MG63 (cell line): ENCODE measurements at regions not wholly inside any gene's neighbourhood (a gene's known extent, or its start where the extent isn't known, plus 50 kb on each side); places are given as distances from the start of the nearest gene placed in this dataset.

Experiments used
- DNase-seq: peaks from one replicate; pipeline ENCODE4 v3.0.0-alpha.2; 2020
- H3K27me3 ChIP-seq: fragments of 250-450 bp; sonication (Bioruptor Pico); 2 replicates; pipeline ENCODE4 v1.5.1; 2020; ENCODE audit warnings: mild to moderate bottlenecking, moderate library complexity
- H3K36me3 ChIP-seq: fragments of 250-450 bp; sonication (Bioruptor Pico); 2 replicates; pipeline ENCODE4 v1.5.1; 2020; ENCODE audit warnings: mild to moderate bottlenecking, moderate library complexity
- H3K4me3 ChIP-seq: fragments of 250-450 bp; sonication (Bioruptor Pico); 2 replicates; pipeline ENCODE4 v1.5.1; 2020; ENCODE audit warnings: mild to moderate bottlenecking, moderate library complexity
- H3K9me3 ChIP-seq: fragments of 250-450 bp; sonication (Bioruptor Pico); 2 replicates; pipeline ENCODE4 v1.5.1; 2020; ENCODE audit warnings: mild to moderate bottlenecking, moderate library complexity

DNA sequence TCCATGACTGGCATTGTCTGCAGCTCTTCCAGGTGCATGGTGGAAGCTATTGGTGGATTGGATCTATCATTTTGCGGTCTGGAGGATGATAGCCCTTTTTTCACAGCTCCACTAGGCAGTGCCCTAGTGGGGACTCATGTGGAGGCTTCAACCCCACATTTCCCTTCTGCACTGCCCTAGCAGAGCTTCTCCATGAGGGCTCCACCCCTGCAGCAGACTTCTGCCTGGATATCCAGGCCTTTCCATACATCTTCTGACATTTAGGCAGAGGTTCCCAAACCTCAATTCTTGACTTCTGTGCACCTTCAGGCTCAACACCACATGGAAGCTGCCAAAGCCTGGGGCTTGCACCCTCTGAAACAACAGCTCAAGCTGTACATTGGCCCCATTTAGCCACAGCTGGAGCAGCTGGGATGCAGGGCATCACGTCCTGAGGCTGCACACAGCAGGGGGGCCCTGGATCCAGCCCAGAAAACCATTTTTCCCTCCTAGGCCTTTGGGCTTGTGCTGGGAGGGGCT lies 800.2 kb upstream of the MIR17HG start:
- H3K36me3 ChIP-seq, result no peaks in the 10 kb centered on the region
- peak; percentile 1 for DNase-seq

DNA sequence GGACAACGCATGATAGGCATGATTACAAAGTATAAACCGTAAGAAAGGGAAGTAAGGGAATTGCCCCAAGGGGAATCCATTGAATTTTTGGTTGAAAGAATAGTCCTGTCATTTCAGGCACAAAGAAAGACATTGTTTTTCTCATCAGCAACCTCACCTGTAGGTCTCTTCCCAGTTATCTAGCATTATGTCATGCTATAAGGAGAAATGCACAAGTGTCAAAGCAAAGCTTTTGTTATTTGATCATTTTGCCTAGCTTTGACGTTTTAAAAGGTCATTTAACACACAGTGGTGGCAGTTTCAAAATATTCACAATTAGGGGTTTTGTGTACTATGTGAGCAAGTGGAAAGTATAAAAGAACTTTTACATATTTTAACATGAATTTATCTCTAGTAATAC lies 796.2 kb upstream of the MIR17HG start:
- Histone ChIP-seq H3K27me3 (no peaks in the 10 kb centered on the region), H3K4me3 (no peak overlapping the region), H3K9me3 (peaks cover 3% of the 10 kb centered on the region), H3K36me3 (no peaks in the 10 kb centered on the region)
- no peak for DNase-seq

More for the DNA sequence above, 800.2 kb upstream of the MIR17HG start:
- Histone ChIP-seq H3K9me3 (peaks cover 3% of the 10 kb centered on the region), H3K4me3 (no peak overlapping the region), H3K27me3 (no peaks in the 10 kb centered on the region)

GRCh38 chr13:90552702-90553101 lies 794.8 kb upstream of the MIR17HG start:
- Histone ChIP-seq H3K9me3 (no peaks in the 10 kb centered on the region), H3K4me3 (peak overlapping the region; percentile 35), H3K36me3 (no peaks in the 10 kb centered on the region), H3K27me3 (no peaks in the 10 kb centered on the region)
- DNase-seq, result no peak

GRCh38 chr13:90553159-90553558 lies 794.3 kb upstream of the MIR17HG start:
- no peaks in the 10 kb centered on the region for H3K27me3 ChIP-seq
- no peaks in the 10 kb centered on the region for H3K36me3 ChIP-seq
- H3K9me3 ChIP-seq, result no peaks in the 10 kb centered on the region
- H3K4me3 ChIP-seq, result peak overlapping the region; percentile 35
- no peak for DNase-seq

GRCh38 chr13:90557626-90558025 lies 789.9 kb upstream of the MIR17HG start:
- no peak for DNase-seq
- H3K4me3 ChIP-seq, result no peak overlapping the region
- no peaks in the 10 kb centered on the region for H3K36me3 ChIP-seq
- H3K27me3 ChIP-seq, result no peaks in the 10 kb centered on the region
- H3K9me3 ChIP-seq, result no peaks in the 10 kb centered on the region

- Histone ChIP-seq H3K27me3 (no peaks in the 10 kb centered on the region), H3K36me3 (no peaks in the 10 kb centered on the region), H3K9me3 (no peaks in the 10 kb centered on the region), H3K4me3 (no peak overlapping the region)
- DNase-seq, result no peak
Measured at GRCh38 chr13:90562443-90562842, 785.0 kb upstream of the MIR17HG start.

DNA sequence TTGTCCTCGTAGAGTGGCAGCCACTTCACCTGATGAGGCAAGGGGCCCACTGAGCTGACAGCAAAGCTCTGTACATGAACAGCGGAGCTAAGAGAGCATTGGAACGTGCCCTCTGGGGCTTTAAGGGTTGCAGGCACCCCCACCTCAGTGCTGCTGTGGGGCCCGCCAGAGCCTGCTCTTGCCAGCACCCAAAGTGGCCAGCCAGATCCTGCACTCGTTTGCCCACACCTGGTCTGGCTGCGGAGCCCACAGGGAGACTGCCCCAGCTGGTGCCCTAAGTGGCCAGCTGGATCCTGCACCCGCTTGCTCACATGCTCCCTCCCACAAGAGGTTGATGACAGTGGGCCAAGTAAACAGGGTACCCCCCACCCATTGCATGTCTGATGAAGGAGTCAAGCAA lies 783.4 kb upstream of the MIR17HG start:
- H3K4me3 ChIP-seq, result no peak overlapping the region
- H3K36me3 ChIP-seq, result no peaks in the 10 kb centered on the region
- no peaks in the 10 kb centered on the region for H3K27me3 ChIP-seq
- H3K9me3 ChIP-seq, result no peaks in the 10 kb centered on the region
- DNase-seq, result no peak

DNA sequence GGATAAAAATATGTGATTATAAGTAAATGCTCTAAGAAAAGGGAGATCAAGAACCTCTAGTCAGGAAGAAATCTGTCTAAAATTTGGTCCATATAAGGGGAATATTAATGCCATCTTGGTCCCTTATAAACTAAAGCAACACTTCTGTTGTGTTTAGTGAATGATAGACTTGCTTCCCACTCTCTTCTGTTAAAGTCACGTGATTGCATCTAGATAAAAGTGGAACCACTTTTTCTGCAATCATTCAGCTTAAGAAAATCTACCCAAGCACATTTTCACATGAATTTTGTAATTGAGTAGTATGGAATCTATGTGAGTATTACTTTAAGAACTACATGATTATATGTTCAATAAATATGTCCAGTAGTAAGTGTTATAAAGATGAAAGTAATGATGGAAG lies 782.9 kb upstream of the MIR17HG start:
- Histone ChIP-seq H3K9me3 (no peaks in the 10 kb centered on the region), H3K27me3 (no peaks in the 10 kb centered on the region), H3K4me3 (no peak overlapping the region), H3K36me3 (no peaks in the 10 kb centered on the region)
- no peak for DNase-seq

- Histone ChIP-seq H3K9me3 (no peaks in the 10 kb centered on the region), H3K4me3 (no peak overlapping the region)
Measured at GRCh38 chr13:90565985-90566713, 781.3 kb upstream of the MIR17HG start.

GRCh38 chr13:90568165-90568564 lies 779.3 kb upstream of the MIR17HG start:
- Histone ChIP-seq H3K36me3 (no peaks in the 10 kb centered on the region), H3K27me3 (no peaks in the 10 kb centered on the region), H3K4me3 (no peak overlapping the region), H3K9me3 (no peaks in the 10 kb centered on the region)
- DNase-seq, result no peak

More at GRCh38 chr13:90565985-90566713, 781.3 kb upstream of the MIR17HG start:
- H3K27me3 ChIP-seq, result no peaks in the 10 kb centered on the region
- no peaks in the 10 kb centered on the region for H3K36me3 ChIP-seq
- no peak for DNase-seq

DNA sequence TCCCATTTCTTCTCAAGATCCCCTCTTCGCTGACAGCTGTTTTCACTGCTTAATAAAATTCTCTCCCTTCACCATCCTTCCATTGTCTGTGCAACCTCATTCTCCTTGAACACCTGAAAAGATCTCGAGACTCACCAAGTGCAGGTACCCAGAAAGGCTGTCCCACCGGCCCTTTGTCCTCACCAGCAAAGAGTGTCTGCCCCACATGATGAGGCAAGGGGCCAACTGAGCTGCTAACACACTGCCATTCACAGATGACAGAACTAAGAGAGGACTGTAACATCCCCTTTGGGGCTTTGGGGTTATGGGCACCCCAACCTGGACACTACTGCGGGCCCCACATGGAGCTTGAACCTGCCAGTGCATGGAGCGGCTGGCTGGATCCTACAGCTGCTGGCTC lies 771.4 kb upstream of the MIR17HG start:
- no peaks in the 10 kb centered on the region for H3K36me3 ChIP-seq
- no peak overlapping the region for H3K4me3 ChIP-seq
- H3K27me3 ChIP-seq, result no peaks in the 10 kb centered on the region
- no peak for DNase-seq
- H3K9me3 ChIP-seq, result no peaks in the 10 kb centered on the region

- Histone ChIP-seq H3K36me3 (no peaks in the 10 kb centered on the region), H3K9me3 (no peaks in the 10 kb centered on the region), H3K4me3 (no peak overlapping the region), H3K27me3 (no peaks in the 10 kb centered on the region)
- DNase-seq, result no peak
Measured at GRCh38 chr13:90577726-90578125, 769.8 kb upstream of the MIR17HG start.

- Histone ChIP-seq H3K4me3 (no peak overlapping the region), H3K9me3 (no peaks in the 10 kb centered on the region), H3K27me3 (no peaks in the 10 kb centered on the region), H3K36me3 (no peaks in the 10 kb centered on the region)
- DNase-seq, result no peak
Measured at GRCh38 chr13:90585392-90585791, 762.1 kb upstream of the MIR17HG start.

GRCh38 chr13:90591260-90591926 lies 756.1 kb upstream of the MIR17HG start:
- no peaks in the 10 kb centered on the region for H3K27me3 ChIP-seq
- DNase-seq, result no peak

DNA sequence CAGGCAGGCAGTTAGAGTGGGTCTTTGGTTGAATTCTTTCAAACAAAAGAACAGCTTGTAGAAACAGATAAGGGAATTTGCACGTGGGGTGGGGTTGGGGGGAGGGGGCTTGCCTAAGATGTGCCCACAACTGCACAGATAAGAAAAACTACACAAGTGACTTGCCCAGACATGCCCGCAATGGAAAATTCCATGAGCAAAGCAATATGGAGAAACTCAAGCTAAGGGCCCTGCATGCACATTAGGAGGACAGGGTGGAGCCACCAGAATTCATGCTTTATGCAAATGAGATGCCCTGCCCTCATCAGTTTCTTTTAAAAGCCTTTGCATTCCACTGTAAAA lies 755.6 kb upstream of the MIR17HG start:
- Histone ChIP-seq H3K27me3 (no peaks in the 10 kb centered on the region), H3K4me3 (no peak overlapping the region), H3K9me3 (no peaks in the 10 kb centered on the region), H3K36me3 (no peaks in the 10 kb centered on the region)
- no peak for DNase-seq

More at GRCh38 chr13:90591260-90591926, 756.1 kb upstream of the MIR17HG start:
- H3K36me3 ChIP-seq, result no peaks in the 10 kb centered on the region
- no peaks in the 10 kb centered on the region for H3K9me3 ChIP-seq
- H3K4me3 ChIP-seq, result no peak overlapping the region

DNA sequence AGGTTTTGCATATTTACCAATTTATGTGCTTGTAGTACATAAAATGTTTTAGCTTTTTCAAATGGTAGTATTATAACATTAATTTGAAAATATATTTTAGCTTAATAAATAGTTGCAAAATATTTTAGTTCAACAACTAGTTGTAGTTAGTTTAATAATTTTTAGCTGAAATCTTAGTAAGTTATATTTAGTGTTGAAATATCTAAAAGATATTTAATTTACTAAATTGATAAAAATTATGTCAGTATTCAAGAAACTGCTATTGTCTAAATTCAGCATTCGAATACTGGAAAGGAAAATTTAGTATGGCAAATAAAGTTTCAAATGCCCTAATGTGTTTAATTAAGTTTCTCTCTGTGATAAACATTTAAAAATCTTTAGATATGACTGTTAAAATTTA lies 754.5 kb upstream of the MIR17HG start:
- DNase-seq, result no peak
- Histone ChIP-seq H3K36me3 (no peaks in the 10 kb centered on the region), H3K9me3 (no peaks in the 10 kb centered on the region), H3K27me3 (no peaks in the 10 kb centered on the region), H3K4me3 (no peak overlapping the region)

GRCh38 chr13:90594681-90595080 lies 752.8 kb upstream of the MIR17HG start:
- no peaks in the 10 kb centered on the region for H3K9me3 ChIP-seq
- DNase-seq, result no peak
- no peaks in the 10 kb centered on the region for H3K27me3 ChIP-seq
- H3K36me3 ChIP-seq, result no peaks in the 10 kb centered on the region
- H3K4me3 ChIP-seq, result no peak overlapping the region

DNA sequence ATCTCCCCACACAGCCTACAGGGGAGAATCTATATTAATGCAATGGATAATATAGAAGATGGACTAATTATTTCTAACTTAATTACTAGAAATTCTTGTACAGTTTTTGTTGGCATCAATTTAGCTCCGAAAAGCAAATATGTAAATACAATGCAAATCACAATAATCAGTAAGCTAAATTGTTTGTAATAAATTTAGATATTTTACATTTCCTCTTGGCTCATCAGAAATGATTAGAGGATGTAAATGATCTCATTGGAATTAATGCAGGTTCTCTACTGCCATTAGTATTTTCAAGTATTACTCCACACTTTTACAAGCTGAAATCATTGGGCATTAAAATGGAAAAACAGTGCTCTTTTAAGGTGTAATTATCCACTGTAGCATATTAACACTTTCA lies 741.8 kb upstream of the MIR17HG start:
- Histone ChIP-seq H3K9me3 (no peaks in the 10 kb centered on the region), H3K27me3 (no peaks in the 10 kb centered on the region), H3K4me3 (no peak overlapping the region), H3K36me3 (no peaks in the 10 kb centered on the region)
- no peak for DNase-seq
